RWPE2 (cell line): ENCODE measurements at regions not wholly inside any gene's neighbourhood (a gene's known extent, or its start where the extent isn't known, plus 50 kb on each side); places are given as distances from the start of the nearest gene placed in this dataset.

ENCODE experiments used
- ATAC-seq: fragments of 200-7000 bp; cut with Tn5 transposase; 3 replicates; pipeline ENCODE4 v1.9.1; 2021; ENCODE audit warnings: low read depth
- DNase-seq: peaks from one replicate; pipeline ENCODE4 v3.0.0-alpha.2; 2020; ENCODE audit warnings: low spot score
- H3K27ac ChIP-seq: fragments of 450-650 bp; 2 replicates; pipeline ENCODE4 v1.5.1; 2017; ENCODE audit warnings: mild to moderate bottlenecking; ENCODE audit not compliant: poor library complexity, severe bottlenecking
- H3K27me3 ChIP-seq: fragments of 250-450 bp; sonication (Bioruptor Pico); 2 replicates; pipeline ENCODE4 v1.5.1; 2021; ENCODE audit warnings: mild to moderate bottlenecking, moderate library complexity; ENCODE audit not compliant: insufficient read depth, poor library complexity, severe bottlenecking
- H3K36me3 ChIP-seq: fragments of 250-450 bp; sonication (Bioruptor Pico); 2 replicates; pipeline ENCODE4 v1.5.1; 2020; ENCODE audit warnings: low read depth, mild to moderate bottlenecking, moderate library complexity
- H3K4me1 ChIP-seq: fragments of 250-450 bp; sonication (Bioruptor Pico); 2 replicates; pipeline ENCODE4 v1.5.1; 2021; ENCODE audit warnings: mild to moderate bottlenecking, moderate library complexity; ENCODE audit not compliant: insufficient read depth, poor library complexity, severe bottlenecking
- H3K4me3 ChIP-seq: fragments of 250-450 bp; sonication (Bioruptor Pico); 2 replicates; pipeline ENCODE4 v1.5.1; 2021; ENCODE audit warnings: mild to moderate bottlenecking, moderate library complexity; ENCODE audit not compliant: severe bottlenecking
- H3K9me3 ChIP-seq: fragments of 250-450 bp; sonication (Bioruptor Pico); 2 replicates; pipeline ENCODE4 v1.5.1; 2021; ENCODE audit warnings: mild to moderate bottlenecking, moderate library complexity; ENCODE audit not compliant: severe bottlenecking
- CTCF ChIP-seq: fragments of 450-650 bp; IDR thresholded peaks from one replicate; pipeline ENCODE4 v1.5.1; 2017; ENCODE audit warnings: mild to moderate bottlenecking, moderate library complexity; ENCODE audit not compliant: poor library complexity, severe bottlenecking

- peaks cover 3% of the 10 kb centered on the region for H3K4me1 ChIP-seq
- H3K27ac ChIP-seq, result no peak overlapping the region
- H3K36me3 ChIP-seq, result no peaks in the 10 kb centered on the region
- ATAC-seq (peak; percentile 74), DNase-seq (no peak)
- TF ChIP-seq CTCF, result no peak
- no peak overlapping the region for H3K4me3 ChIP-seq
- H3K9me3 ChIP-seq, result no peaks in the 10 kb centered on the region
- H3K27me3 ChIP-seq, result no peaks in the 10 kb centered on the region
Observed at GRCh38 chr3:180358179-180358578, 243.8 kb upstream of the TTC14 start.

DNA sequence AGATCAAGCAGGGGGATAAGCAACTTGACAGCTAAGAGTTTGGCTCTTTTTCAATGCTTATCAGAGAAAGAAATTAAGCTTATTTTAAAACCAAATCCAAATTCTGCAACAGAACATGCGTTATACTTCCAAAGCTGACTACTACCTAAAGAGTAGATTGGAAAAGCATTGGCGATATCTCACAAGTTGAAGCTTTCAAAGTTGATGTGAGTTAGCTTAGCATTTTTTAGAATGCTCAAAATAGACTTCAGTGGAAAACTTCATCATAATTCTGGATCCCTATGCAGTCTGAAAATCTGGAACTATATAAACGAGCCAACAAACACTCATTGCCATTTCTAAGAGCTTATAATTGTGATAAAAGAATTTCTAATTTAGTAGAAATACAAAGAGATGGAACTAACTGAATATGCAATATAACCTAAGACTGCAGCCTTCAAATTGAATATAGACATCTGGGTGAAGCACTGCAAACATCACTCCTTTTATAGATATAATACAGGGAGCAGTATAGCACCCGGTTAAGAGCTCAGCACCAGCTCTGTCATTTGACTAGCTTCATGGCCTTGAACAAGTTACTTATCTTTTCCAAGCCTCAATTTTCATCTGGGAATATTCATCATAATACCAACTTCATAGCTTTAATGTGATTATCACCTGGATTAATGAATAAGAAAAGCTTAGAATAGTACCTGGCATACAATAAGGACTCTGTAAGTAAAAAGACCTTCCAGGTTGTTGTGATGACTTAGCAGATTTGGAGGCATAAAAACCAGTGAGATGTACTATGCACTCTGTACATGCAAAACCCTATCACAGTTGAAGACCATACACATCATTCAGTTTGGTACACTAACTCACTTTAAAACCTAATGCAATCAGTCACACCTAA, 242.7 kb upstream of the TTC14 start:
- TF ChIP-seq CTCF, result no peak
- H3K27ac ChIP-seq, result no peak overlapping the region
- DNase-seq, result no peak
- no peak overlapping the region for H3K4me3 ChIP-seq
- no peaks in the 10 kb centered on the region for H3K36me3 ChIP-seq
- no peak for ATAC-seq
- no peaks in the 10 kb centered on the region for H3K9me3 ChIP-seq
- H3K27me3 ChIP-seq, result no peaks in the 10 kb centered on the region
- H3K4me1 ChIP-seq, result peaks cover 3% of the 10 kb centered on the region

DNA sequence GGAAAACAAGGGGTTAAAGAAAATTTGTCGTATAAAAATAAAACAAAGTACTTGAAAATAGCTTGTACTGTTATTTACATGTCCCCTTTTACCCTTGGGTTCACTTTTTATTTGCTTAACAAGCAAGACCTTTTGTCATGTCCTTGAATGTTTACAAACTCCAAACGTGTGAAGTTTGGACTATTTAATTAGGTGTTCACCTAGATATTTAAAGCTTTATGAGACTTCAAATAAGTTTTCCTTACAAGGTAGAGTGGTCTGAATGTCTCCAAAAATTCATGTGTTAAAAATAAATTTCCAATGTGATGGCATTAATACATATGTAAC, 242.0 kb upstream of the TTC14 start:
- H3K27me3 ChIP-seq, result no peaks in the 10 kb centered on the region
- no peaks in the 10 kb centered on the region for H3K9me3 ChIP-seq
- H3K4me1 ChIP-seq, result peaks cover 3% of the 10 kb centered on the region
- DNase-seq (no peak), ATAC-seq (no peak)
- H3K27ac ChIP-seq, result no peak overlapping the region
- no peak overlapping the region for H3K4me3 ChIP-seq
- no peak for TF ChIP-seq CTCF
- no peaks in the 10 kb centered on the region for H3K36me3 ChIP-seq

- DNase-seq (no peak), ATAC-seq (no peak)
- no peak overlapping the region for H3K4me3 ChIP-seq
- H3K27me3 ChIP-seq, result no peaks in the 10 kb centered on the region
- H3K36me3 ChIP-seq, result no peaks in the 10 kb centered on the region
- no peak overlapping the region for H3K27ac ChIP-seq
- no peaks in the 10 kb centered on the region for H3K9me3 ChIP-seq
- no peak for TF ChIP-seq CTCF
- H3K4me1 ChIP-seq, result peaks cover 3% of the 10 kb centered on the region
Observed at GRCh38 chr3:180362081-180362480, 239.9 kb upstream of the TTC14 start.

DNA sequence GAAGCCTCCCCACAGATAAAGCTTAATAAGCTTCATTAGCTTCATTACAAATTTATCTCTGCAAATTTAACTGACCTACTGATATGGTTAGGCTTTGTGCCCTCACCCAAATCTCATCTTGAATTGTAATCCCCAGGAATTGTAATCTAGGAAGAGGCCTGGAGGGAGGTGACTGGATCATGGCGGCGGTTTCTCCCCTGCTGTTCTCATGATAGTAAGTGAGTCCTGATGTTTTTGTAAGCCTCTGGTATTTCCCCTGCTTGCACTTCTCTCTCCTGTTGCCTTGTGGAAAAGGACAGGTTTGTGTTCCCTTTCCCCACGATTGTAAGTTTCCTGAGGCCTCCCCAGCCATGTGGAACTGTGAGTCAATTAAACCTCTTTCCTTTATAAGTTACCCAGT, 226.1 kb upstream of the TTC14 start:
- Histone ChIP-seq H3K9me3 (no peaks in the 10 kb centered on the region), H3K36me3 (no peaks in the 10 kb centered on the region), H3K4me3 (no peak overlapping the region), H3K27me3 (no peaks in the 10 kb centered on the region), H3K27ac (no peak overlapping the region), H3K4me1 (no peaks in the 10 kb centered on the region)
- ATAC-seq, result no peak
- no peak for TF ChIP-seq CTCF
- DNase-seq, result no peak
